Stimulated activated naive CD8-positive, alpha-beta T cell treated with anti-CD3 and anti-CD28 coated beads, Interleukin-15, amount 100 ng/mL, for 72 hours (primary cell): ENCODE measurements at regions not wholly inside any gene's neighbourhood (a gene's known extent, or its start where the extent isn't known, plus 50 kb on each side); places are given as distances from the start of the nearest gene placed in this dataset.

ENCODE experiments used
- ATAC-seq: fragments of 150-1000 bp; cut with Tn5 transposase; 2 replicates; pipeline ENCODE4 v1.10.0; 2021; ENCODE audit warnings: mild to moderate bottlenecking, moderate library complexity
- DNase-seq, 2 donors: peaks; one replicate each; pipeline ENCODE4 v3.0.0; 2021 to 2022
- H3K27ac Mint-ChIP-seq, 2 donors: one replicate each; pipeline ENCODE4 v1.8.0; 2022; ENCODE audit warnings: mild to moderate bottlenecking in 2 of 2, mixed read lengths in 2 of 2, moderate library complexity in 2 of 2
- H3K27me3 Mint-ChIP-seq: one replicate; pipeline ENCODE4 v1.8.0; 2022; ENCODE audit warnings: mixed read lengths
- H3K4me1 Mint-ChIP-seq: one replicate; pipeline ENCODE4 v1.8.0; 2022; ENCODE audit warnings: mild to moderate bottlenecking, mixed read lengths
- H3K4me3 Mint-ChIP-seq, 2 donors: one replicate each; pipeline ENCODE4 v1.8.0; 2022; ENCODE audit warnings: mild to moderate bottlenecking in 2 of 2, mixed read lengths in 2 of 2, moderate library complexity in 1 of 2
- H3K9me3 Mint-ChIP-seq, 2 donors: one replicate each; pipeline ENCODE4 v1.8.0; 2022; ENCODE audit warnings: mixed read lengths in 2 of 2

GRCh38 chr1:93815366-93816110 is 63.5 kb downstream of the DNTTIP2 start:
- Mint-ChIP-seq H3K4me1 (peaks cover 21% of the 10 kb centered on the region), H3K4me3 (no peak overlapping the region), H3K27ac (no peak overlapping the region), H3K9me3 (no peaks in the 10 kb centered on the region), H3K27me3 (no peaks in the 10 kb centered on the region)
- DNase-seq (no peak), ATAC-seq (no peak)

DNA sequence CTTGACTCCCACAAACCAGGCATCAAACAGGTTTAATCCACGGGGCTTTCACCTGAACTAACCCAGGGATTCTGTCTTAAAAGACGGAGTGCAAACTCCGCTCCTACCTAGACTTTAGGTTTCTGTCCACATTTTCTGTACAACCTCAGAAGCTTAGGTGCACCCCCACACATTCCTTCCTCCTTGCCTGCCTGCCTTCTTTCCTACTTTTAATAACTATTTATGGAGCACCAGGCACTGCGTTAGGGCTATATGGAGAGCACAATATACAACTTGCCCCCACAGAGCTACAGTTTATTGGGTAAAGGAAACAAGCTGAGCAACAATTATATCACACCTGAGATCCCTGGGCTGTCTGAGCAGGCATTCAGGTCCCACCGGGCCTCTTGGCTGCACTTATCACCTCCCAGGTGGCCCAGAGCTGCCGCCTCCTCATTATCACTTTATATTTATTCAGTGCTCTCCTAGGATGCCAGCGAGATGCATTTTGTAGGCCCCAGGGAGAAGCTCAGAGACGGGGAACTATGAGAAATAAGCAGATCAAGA is 64.1 kb downstream of the DNTTIP2 start:
- Mint-ChIP-seq H3K4me1 (peaks cover 21% of the 10 kb centered on the region), H3K27ac (no peak overlapping the region), H3K9me3 (no peaks in the 10 kb centered on the region), H3K27me3 (no peaks in the 10 kb centered on the region), H3K4me3 (no peak overlapping the region)
- DNase-seq: no peak
- no peak for ATAC-seq

DNA sequence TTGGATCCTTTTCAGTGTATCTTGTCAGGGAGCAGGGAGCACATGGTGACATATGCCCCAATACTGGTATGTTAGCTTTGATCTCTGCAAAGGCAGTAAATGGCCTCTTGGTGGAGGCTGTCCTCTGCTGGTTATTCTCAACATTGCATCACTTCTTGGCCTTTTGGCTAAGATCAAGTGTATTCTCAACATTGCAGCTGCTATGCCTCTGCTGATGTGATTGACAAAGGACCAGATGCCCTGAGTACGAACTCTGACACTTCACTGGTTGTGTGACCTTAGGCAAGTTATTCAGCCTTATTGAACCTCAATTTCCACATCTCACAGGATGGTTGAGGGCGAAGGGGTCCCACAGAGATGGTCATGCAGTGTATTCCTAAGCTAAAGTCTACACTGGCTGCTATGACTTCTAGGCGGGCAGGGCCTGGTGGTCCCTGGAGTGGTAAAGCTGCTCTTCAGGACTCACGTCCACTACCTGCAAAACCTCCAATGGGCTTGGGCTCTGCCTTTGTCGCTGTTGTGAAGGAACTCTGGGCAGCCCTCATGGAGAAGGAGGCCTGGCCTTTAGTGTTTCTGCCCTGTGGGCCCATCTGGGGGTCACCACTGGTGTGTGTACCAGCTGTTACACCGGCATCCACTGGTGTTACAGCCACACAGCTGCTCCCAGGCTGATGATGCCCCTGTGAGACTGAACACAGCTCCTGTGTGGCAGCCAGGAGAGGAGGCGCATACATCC is 64.8 kb downstream of the DNTTIP2 start:
- DNase-seq (peak; percentile 46 to 57), ATAC-seq (peak; percentile 76)
- Mint-ChIP-seq H3K9me3 (no peaks in the 10 kb centered on the region), H3K4me3 (no peak overlapping the region), H3K4me1 (peaks cover 21% of the 10 kb centered on the region), H3K27me3 (no peaks in the 10 kb centered on the region), H3K27ac (no peak overlapping the region)

GRCh38 chr1:93813076-93813475 is 65.9 kb downstream of the DNTTIP2 start:
- no peak for DNase-seq
- Mint-ChIP-seq H3K9me3 (peaks cover 0 to 9% of the 10 kb centered on the region in 2 donors), H3K27me3 (no peaks in the 10 kb centered on the region), H3K27ac (peak overlapping the region in 1 of 2 donors; percentile 63), H3K4me3 (no peak overlapping the region), H3K4me1 (peaks cover 14% of the 10 kb centered on the region)
- ATAC-seq: no peak

DNA sequence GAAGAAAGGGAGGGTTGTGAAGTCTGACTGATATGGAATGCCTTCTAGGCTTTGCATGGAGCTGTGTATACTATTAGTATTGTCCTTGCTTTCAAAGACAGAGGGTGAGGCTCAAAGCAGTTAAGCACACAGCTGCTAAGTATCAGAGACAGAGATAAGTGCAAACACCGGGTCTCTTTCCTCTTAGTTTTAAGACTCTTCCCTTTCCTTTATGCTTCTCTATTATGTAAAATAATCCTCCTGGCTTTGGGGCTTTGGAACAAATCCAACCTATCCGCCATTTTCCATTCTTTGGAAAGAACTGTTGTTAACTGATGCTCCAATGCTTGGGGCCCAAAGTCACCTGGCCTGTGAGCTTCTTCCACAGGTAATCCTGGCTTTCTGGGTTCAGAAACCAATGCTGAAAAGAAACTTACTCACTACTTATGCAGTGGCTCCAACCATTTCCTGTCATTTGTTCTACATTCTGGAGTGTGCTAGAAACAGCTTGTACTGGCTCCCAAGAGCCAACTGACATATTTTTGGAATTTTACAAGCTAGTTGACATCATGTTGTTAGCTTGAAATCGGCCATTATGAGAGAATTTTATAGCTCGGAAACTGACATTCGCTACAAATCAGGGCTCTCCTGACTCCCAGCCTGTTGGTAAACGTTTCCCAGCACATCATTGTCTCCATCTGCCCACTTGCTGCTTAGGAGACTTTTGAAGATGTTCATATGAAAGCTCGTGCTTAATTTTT is 67.5 kb downstream of the DNTTIP2 start:
- ATAC-seq (no peak), DNase-seq (no peak)
- no peaks in the 10 kb centered on the region for H3K27me3 Mint-ChIP-seq
- H3K9me3 Mint-ChIP-seq: peaks cover 8 to 9% of the 10 kb centered on the region in 2 donors
- no peak overlapping the region for H3K27ac Mint-ChIP-seq
- H3K4me3 Mint-ChIP-seq: no peak overlapping the region
- H3K4me1 Mint-ChIP-seq: no peaks in the 10 kb centered on the region

DNA sequence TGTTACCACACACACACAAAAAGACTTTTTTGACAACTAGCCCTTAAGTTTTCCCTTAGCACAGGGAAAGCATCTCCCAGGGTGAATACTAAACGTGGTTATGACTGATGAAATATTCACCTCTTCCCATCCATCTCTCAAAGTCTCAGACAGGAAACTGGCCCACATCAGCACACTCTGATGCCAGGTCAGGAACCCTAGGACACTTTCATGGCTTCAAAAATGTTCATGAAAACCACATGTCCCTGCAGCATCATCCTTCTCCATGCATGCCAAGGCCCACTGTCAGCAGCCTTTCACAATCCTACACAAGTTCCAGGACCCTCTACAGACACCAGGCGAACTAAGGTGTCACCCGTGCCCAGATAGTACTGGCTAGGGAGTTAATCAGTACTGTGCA is 68.7 kb downstream of the DNTTIP2 start:
- DNase-seq (no peak), ATAC-seq (no peak)
- Mint-ChIP-seq H3K4me3 (no peak overlapping the region), H3K27ac (no peak overlapping the region), H3K27me3 (no peaks in the 10 kb centered on the region), H3K9me3 (peaks cover 8 to 9% of the 10 kb centered on the region in 2 donors), H3K4me1 (no peaks in the 10 kb centered on the region)

DNA sequence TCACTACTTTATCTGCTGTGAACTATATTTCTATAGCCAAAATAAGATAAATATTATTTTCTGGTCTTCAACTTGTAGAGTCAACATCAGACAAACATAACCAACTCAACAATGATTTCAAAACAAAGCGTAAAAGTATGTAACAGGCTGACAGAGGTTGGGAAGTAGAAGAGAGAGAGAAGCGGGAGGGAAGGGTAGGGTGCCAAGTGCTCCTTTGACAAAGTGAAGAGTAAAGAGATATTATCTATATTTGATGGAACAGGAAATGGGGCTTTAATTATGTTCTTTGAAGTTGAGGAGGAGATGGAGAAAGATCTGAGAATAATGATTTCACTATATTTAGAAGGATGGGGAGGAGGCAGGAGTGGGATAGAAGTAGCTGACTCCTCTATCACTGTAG is 70.1 kb downstream of the DNTTIP2 start:
- H3K4me1 Mint-ChIP-seq: no peaks in the 10 kb centered on the region
- peaks cover 8 to 9% of the 10 kb centered on the region in 2 donors for H3K9me3 Mint-ChIP-seq

DNA sequence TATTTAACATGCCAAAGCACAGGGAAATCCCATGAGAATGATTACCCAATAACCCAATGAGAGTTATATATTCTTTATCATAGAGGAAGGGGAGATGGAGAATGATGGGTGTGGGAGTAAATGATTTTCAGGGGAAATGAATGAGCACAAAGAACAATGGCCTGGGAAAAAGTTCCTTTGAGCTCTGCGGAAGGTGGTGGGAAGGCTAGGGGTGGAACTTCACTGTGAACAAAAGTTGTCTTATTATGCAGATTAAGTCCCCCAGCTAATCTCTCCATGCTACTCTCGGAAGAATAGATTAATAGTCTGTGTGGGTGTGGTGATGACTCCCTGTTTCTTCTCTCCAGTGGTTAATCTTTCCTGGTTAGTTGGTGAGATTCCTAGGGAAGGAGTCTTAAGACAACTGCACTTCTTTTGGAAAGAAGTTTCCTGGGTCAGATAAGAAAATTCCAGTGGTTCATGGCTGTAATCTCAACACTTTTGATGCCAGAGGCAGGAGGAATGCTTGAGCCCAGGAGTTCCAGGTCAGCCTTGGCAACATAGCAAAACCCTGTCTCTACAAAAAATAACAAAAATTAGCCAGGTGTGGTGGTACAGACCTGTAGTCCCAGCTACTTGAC is 71.6 kb downstream of the DNTTIP2 start:
- Mint-ChIP-seq H3K9me3 (peaks cover 8 to 9% of the 10 kb centered on the region in 2 donors), H3K27ac (no peak overlapping the region), H3K4me3 (no peak overlapping the region), H3K4me1 (no peaks in the 10 kb centered on the region), H3K27me3 (no peaks in the 10 kb centered on the region)
- ATAC-seq (no peak), DNase-seq (no peak)

More for the DNA sequence above, 70.1 kb downstream of the DNTTIP2 start:
- no peak for DNase-seq
- H3K27me3 Mint-ChIP-seq: no peaks in the 10 kb centered on the region
- H3K4me3 Mint-ChIP-seq: no peak overlapping the region
- no peak for ATAC-seq
- no peak overlapping the region for H3K27ac Mint-ChIP-seq

GRCh38 chr1:93805027-93805610 is 73.9 kb downstream of the DNTTIP2 start:
- DNase-seq: no peak
- Mint-ChIP-seq H3K4me3 (no peak overlapping the region), H3K9me3 (peaks cover 8 to 9% of the 10 kb centered on the region in 2 donors), H3K27me3 (no peaks in the 10 kb centered on the region), H3K27ac (no peak overlapping the region), H3K4me1 (no peaks in the 10 kb centered on the region)
- no peak for ATAC-seq

DNA sequence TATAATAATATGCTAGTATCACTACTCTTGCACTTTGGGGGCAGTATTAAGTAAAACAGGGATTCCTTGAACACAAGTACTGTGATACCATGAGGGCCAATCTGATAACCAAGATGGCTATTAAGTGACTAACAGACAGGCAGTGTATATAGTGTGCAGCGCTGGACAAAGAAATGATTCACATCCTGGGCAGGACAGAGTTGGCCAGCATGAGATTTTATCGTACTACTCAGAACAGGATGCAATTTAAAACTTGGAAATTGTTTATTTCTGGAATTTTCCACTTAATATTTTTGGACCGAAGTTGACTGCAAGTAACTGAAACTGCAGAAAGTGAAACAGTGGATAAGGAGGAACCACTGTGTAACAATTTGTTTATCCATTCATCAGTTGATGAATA is 74.6 kb downstream of the DNTTIP2 start:
- Mint-ChIP-seq H3K9me3 (peaks cover 8 to 9% of the 10 kb centered on the region in 2 donors), H3K4me3 (no peak overlapping the region), H3K27me3 (no peaks in the 10 kb centered on the region), H3K4me1 (no peaks in the 10 kb centered on the region), H3K27ac (no peak overlapping the region)
- DNase-seq (no peak), ATAC-seq (no peak)

DNA sequence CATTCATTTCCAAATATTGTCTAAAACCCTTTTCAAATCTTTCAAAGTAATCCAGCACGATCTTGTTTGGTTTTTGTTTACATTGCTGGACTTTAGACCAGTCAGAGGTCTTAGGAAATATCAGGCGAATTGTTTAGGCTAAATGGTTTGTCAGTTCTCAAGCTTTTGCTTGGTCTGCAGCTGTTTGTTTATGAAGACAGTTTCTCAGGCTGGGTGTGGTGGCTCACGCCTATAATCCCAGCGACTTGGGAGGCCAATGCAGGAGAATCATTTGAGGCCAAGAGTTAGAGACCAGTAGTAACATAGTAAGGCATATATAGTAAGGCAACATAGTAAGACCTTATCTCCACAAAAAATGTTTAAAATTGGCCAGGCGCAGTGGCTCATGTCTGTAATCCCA is 77.5 kb downstream of the DNTTIP2 start:
- Mint-ChIP-seq H3K9me3 (no peaks in the 10 kb centered on the region), H3K27ac (no peak overlapping the region), H3K4me3 (no peak overlapping the region), H3K4me1 (no peaks in the 10 kb centered on the region), H3K27me3 (no peaks in the 10 kb centered on the region)
- no peak for DNase-seq
- no peak for ATAC-seq

GRCh38 chr1:93800856-93801255 is 78.2 kb downstream of the DNTTIP2 start:
- no peak overlapping the region for H3K27ac Mint-ChIP-seq
- H3K9me3 Mint-ChIP-seq: no peaks in the 10 kb centered on the region
- DNase-seq (no peak), ATAC-seq (no peak)
- no peaks in the 10 kb centered on the region for H3K27me3 Mint-ChIP-seq
- no peaks in the 10 kb centered on the region for H3K4me1 Mint-ChIP-seq
- no peak overlapping the region for H3K4me3 Mint-ChIP-seq

DNA sequence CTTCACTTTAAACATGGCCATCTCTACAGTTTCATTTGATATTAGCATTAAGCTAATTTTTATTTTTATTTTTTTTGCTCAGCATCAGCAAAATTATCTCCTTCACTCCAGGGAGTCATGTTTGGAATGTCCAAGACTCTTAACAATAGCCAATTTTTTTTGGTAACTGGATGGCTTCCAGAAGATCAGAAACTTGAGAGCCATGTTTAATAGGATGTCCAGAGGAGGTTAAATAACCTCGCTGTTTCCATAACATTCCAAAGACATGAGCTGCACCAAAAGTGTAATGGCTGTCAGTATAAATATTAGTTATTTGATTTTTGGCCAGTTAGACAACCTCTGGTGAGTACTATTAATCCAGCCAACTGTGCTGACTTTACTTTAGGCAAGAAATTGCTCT is 80.7 kb downstream of the DNTTIP2 start:
- ATAC-seq (no peak), DNase-seq (no peak)
- Mint-ChIP-seq H3K4me1 (no peaks in the 10 kb centered on the region), H3K4me3 (no peak overlapping the region), H3K9me3 (no peaks in the 10 kb centered on the region), H3K27ac (no peak overlapping the region), H3K27me3 (no peaks in the 10 kb centered on the region)

DNA sequence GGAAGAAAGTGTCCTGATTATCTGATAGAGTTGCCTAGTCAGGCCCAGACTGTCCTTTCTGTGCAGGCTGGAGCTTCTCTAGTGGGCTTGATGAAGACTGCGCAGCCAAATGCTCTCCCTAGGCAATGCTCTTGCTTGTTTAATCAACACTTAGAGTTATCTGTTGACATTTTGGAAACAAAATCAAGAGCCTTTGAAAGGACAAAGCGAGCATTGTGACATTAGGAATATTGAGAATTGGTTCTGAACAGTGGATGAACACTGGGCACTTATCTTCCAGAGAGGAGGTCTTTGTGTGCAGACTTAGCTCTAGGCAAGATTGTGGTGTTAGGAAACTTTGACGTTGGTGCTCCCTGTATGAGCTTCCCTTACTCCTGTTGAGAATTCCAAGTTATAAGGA is 94.5 kb downstream of the DNTTIP2 start:
- no peak for DNase-seq
- Mint-ChIP-seq H3K27me3 (no peaks in the 10 kb centered on the region), H3K4me3 (no peak overlapping the region), H3K27ac (no peak overlapping the region), H3K4me1 (no peaks in the 10 kb centered on the region), H3K9me3 (peaks cover 0 to 22% of the 10 kb centered on the region in 2 donors)
- ATAC-seq: no peak

- Mint-ChIP-seq H3K4me1 (no peaks in the 10 kb centered on the region), H3K27me3 (no peaks in the 10 kb centered on the region), H3K27ac (no peak overlapping the region), H3K4me3 (no peak overlapping the region), H3K9me3 (peaks cover 0 to 19% of the 10 kb centered on the region in 2 donors)
- DNase-seq (no peak), ATAC-seq (no peak)
These were observed 95.1 kb downstream of the DNTTIP2 start for GRCh38 chr1:93783876-93784275.
